Stromal cell of bone marrow (primary cell): ENCODE measurements at regions not wholly inside any gene's neighbourhood (a gene's known extent, or its start where the extent isn't known, plus 50 kb on each side); places are given as distances from the start of the nearest gene placed in this dataset.

Source experiments
- DNase-seq: peaks from one replicate; pipeline ENCODE4 v3.0.0-alpha.2; 2012; ENCODE audit warnings: low read depth

- peak; percentile 57 for DNase-seq
Observed at GRCh38 chr10:62744136-62744535, 60.4 kb upstream of the ADO start.

GRCh38 chr10:62745581-62745980, 58.9 kb upstream of the ADO start:
- DNase-seq, result no peak

DNA sequence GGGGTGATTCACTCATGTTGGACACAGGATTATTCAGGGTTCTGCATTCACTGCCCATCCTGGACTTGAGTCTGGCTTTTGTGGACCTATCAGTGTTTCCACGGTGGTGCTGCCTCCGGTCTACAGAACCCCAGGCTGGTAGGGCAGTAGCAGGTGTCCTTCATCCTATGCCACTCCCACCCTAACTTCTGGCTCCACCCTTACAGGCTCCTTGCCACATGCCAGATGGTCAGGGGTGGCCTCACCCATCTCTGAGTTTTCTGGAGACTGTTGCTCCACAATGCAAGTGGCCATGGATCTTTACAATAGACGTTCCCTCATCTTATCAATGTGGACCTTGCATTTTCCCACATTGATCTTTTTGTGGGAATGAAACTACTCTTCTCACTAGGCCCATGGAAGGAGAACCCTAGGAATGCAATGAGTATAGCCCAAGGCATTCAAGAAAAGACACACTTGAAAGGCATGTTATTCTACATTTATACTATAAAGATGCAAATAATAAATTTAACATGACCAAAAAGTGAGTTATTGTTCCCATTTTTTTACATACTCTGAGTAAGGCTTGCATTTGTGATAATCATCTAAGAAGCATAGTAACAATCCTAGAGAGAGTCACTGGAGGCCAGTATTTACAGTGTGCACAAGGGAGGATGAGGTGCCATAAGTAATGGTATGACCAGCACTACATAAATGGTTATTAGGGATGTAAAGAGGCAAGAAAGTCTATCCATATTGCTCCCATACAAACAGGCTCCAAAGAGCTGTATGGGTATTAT, 57.4 kb upstream of the ADO start:
- DNase-seq, result no peak

- DNase-seq, result no peak
Observed at GRCh38 chr10:62748386-62748785, 56.1 kb upstream of the ADO start.

GRCh38 chr10:62749093-62749683, 55.3 kb upstream of the ADO start:
- no peak for DNase-seq
